ENCODE measurements at regions not wholly inside any gene's neighbourhood (a gene's known extent, or its start where the extent isn't known, plus 50 kb on each side); places are given as distances from the start of the nearest gene placed in this dataset.

- DNase-seq (ENCODE audit: low read depth), result no peak
- no peak overlapping the region for H3K4me3 ChIP-seq (ENCODE audit: low read depth, low read length)
- TF ChIP-seq CTCF (conservative IDR thresholded peaks at IDR 0.05; ENCODE audit: low read depth, low read length), result no peak
Observed at GRCh38 chr7:79683185-79683890, 229.9 kb upstream of the MAGI2 start.

- TF ChIP-seq CTCF (conservative IDR thresholded peaks at IDR 0.05; ENCODE audit: low read depth, low read length), result no peak
- no peak for DNase-seq (ENCODE audit: low read depth)
- H3K4me3 ChIP-seq (ENCODE audit: low read depth, low read length), result no peak overlapping the region
Observed at GRCh38 chr7:79681454-79681853, 228.0 kb upstream of the MAGI2 start.

GRCh38 chr7:79673969-79674368, 220.5 kb upstream of the MAGI2 start:
- H3K4me3 ChIP-seq (ENCODE audit: low read depth, low read length), result no peak overlapping the region
- TF ChIP-seq CTCF (conservative IDR thresholded peaks at IDR 0.05; ENCODE audit: low read depth, low read length), result no peak
- DNase-seq (ENCODE audit: low read depth), result no peak

- no peak for DNase-seq (ENCODE audit: low read depth)
- TF ChIP-seq CTCF (conservative IDR thresholded peaks at IDR 0.05; ENCODE audit: low read depth, low read length), result no peak
Observed at GRCh38 chr7:79673421-79673820, 220.0 kb upstream of the MAGI2 start.

GRCh38 chr7:79668292-79668691, 214.8 kb upstream of the MAGI2 start:
- TF ChIP-seq CTCF (conservative IDR thresholded peaks at IDR 0.05; ENCODE audit: low read depth, low read length), result no peak
- H3K4me3 ChIP-seq (ENCODE audit: low read depth, low read length), result no peak overlapping the region
- no peak for DNase-seq (ENCODE audit: low read depth)

More at GRCh38 chr7:79673421-79673820, 220.0 kb upstream of the MAGI2 start:
- H3K4me3 ChIP-seq (ENCODE audit: low read depth, low read length), result no peak overlapping the region

- no peak for DNase-seq (ENCODE audit: low read depth)
- H3K4me3 ChIP-seq (ENCODE audit: low read depth, low read length), result no peak overlapping the region
- TF ChIP-seq CTCF (conservative IDR thresholded peaks at IDR 0.05; ENCODE audit: low read depth, low read length), result no peak
Observed at GRCh38 chr7:79666472-79666871, 213.0 kb upstream of the MAGI2 start.
